HG02571 (cell line): ENCODE measurements at regions not wholly inside any gene's neighbourhood (a gene's known extent, or its start where the extent isn't known, plus 50 kb on each side); places are given as distances from the start of the nearest gene placed in this dataset.

ENCODE experiments used
- ATAC-seq: cut with Tn5 transposase; IDR thresholded peaks from one replicate; pipeline ENCODE4 v1.9.1; 2021; ENCODE audit warnings: mild to moderate bottlenecking, moderate library complexity; ENCODE audit not compliant: unreplicated experiment

DNA sequence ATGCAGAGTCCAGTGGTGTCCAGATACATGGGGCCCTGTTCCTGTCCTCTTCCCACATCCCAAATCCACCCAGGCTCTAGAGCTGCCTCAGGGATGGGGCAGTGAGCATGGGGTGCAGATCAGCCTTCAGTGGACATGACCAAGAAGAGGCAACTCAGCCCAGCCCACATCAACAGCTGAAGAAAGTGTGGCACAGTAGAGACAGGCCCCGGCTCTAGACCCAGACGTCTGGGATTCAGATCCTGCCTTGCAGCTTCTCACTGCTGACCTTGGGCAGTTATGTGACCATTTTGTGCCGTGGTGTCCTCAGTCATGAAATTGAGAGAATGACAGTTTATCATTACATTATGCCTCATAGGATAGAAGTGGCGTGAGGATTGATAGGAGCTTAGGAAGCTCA, 54.6 kb upstream of the CST7 start:
- ATAC-seq: no peak

DNA sequence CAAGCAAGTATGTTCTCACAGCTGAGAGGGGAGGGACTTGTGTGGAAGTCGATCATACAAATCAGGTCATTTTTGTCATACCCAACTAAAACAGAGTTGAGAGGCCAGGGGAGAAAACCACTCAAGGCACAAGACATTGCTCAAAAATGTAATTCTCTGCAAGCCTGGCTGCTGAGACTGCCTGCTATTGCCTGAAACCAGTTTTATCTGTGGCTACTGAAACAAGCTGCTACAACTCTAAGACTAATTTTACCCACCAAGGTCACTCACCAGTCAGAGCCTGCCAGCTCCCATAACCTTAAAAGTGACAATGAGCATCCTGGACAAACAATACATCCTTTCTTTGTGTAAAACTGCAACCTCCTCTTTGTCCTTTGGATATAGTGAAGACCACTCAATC, 54.1 kb upstream of the CST7 start:
- ATAC-seq: no peak

DNA sequence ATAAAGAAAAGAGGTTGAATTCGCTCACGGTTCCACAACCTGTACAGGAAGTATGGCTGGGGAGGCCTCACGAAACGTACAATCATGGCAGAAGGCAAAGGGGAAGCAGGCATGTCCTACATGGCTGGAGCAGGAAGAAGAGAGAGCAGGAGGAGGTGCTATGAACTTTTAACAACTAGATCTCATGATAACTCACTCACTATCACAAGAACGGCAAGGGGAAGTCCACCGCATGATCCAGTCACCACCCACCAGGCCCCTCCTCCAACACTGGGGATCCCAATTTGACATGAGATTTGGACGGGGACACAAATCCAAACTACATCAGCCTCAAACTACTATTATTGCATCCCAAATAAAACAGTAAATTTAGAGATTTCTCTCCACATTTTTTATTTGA, 53.6 kb upstream of the CST7 start:
- ATAC-seq: no peak

DNA sequence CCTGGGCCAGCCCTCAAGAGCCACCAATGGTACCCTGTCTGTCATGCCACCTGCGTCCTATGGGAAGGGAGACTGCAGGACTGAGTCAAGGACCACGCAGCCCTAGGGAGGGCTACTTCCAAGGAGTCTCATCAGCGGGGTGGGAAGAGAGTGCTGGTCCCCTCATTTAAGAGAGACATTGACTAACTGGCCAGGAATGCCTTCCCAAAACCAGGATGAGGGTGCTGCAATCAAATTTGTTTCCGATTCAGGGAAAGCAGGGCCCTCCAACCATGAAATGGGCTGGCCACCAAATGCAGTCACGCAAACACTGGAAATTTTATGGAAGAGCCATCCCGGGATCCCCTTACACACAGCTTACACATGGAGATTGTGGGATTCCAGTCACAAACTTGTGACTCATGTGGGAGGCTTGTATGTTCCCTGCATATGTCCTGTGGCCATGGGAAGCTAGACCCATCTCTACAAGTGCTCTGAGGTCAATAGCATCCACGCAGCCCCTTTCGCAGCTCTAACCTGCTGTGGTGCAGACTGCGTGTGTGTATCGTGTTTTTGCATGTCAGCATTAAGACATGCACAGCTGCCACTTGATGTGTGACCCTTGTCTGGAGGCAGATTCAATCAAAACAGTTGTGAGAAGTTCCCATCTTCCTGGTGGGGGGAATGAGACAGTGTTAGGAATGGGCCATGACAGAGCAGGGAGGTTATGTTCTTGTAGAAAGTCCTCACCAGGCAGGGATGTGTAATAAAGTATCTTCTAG, 53.0 kb upstream of the CST7 start:
- ATAC-seq: no peak

DNA sequence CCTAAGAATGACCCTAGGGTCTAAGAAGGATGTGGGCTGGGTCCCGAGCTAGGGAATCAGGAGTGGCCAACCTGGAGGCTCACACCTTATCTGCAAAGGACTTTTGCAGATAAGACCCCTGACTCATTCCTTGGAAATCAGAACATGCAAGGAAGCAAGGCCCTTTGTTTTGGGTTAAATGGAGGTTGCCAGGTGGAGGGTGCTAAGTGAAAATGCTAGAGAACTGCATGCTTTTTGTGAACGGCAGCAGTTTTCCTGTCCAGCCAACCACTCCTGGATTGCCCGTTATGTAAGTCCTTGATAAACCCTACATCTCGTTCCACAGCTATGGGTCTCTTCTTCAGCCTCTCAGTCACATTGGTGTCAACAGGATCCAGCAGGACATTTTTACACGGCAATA, 52.1 kb upstream of the CST7 start:
- no peak for ATAC-seq

DNA sequence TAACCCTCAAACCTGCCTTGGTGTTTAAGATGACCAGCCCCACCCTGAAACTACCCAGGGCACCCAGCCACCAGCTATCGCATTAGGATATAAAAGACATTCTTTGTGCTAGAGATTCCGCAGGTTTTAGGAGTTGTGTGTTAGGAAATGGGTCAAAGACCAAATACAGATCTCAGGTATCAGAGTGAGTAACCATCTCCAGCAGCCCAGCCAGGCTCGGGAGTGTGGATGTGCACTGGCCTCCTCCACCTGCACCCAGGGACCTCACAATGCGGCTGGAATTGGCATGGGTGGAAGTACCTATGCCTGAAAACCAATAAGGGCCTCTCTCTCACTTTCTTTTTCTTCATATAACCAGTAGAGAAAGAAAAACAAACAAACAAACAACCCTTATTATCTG, 51.1 kb upstream of the CST7 start:
- no peak for ATAC-seq

DNA sequence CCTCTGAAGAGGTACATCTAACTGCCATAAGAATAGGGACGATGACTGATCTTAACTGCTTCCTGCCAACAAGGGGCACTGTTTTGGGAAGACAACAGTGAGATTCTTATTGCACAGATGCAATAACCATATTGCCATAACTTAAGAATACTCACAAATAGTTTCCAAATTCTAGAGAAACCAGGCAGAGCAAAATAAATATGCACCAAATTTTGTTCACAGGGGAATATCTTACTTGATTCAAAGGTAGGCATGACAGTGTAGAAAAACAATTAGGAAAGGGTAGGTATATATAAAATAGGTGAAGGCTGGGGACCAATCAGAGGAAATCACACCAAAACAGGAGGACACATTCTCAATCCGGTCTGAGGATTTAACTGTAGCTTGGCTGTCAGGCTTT, 49.9 kb upstream of the CST7 start:
- no peak for ATAC-seq
